ENCODE measurements at regions not wholly inside any gene's neighbourhood (a gene's known extent, or its start where the extent isn't known, plus 50 kb on each side); places are given as distances from the start of the nearest gene placed in this dataset.

DNA sequence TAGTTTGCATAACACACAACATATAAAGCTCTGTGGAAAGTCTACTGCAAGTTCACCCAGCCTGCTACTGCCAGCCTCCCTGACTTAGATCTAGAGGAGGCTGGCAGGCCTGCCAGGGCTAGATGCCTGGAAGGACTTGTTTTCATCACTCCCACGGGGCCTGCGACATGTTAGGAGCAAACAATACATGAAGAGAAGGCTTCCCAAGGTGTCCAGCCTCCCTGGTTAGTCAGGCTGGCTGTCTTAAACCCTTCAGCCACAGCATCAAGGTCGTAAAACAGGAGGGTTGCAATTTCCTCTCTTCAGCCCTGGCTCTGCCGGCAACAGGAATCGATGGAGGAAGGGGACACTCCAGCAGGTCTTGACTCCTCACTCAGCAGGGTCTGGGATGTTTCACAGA, 104.5 kb downstream of the NGF start:
- ATAC-seq (no peak), DNase-seq (no peak)
- H3K4me3 Mint-ChIP-seq = no peak overlapping the region
- ChIA-PET CTCF (no interaction called here), POLR2A (no interaction called here)
- no peaks in the 10 kb centered on the region for H3K4me1 Mint-ChIP-seq
- H3K27ac Mint-ChIP-seq = no peak overlapping the region
- peaks cover 0 to 12% (median 8%) of the 10 kb centered on the region in 5 donors for H3K27me3 Mint-ChIP-seq
- Histone ChIP-seq H3K4me3 (ENCODE audit: low read length) (no peak overlapping the region), H3K27me3 (ENCODE audit: control insufficient read depth in 2 of 2, insufficient read depth in 2 of 2, low read length in 2 of 2) (no peaks in the 10 kb centered on the region), H3K9me3 (ENCODE audit: control insufficient read depth in 2 of 3, low read length in 3 of 3) (no peaks in the 10 kb centered on the region), H3K27ac (ENCODE audit: low read depth, low read length) (no peak overlapping the region), H3K36me3 (ENCODE audit: control insufficient read depth in 2 of 3, insufficient read depth in 3 of 3, low read length in 3 of 3) (no peaks in the 10 kb centered on the region), H3K4me1 (ENCODE audit: control insufficient read depth in 2 of 2, insufficient read depth in 2 of 2, low read length in 2 of 2) (no peaks in the 10 kb centered on the region)
- no peaks in the 10 kb centered on the region for H3K9me3 Mint-ChIP-seq
- intact Hi-C loops (cut with micrococcal nuclease) = no loop called here
- no peaks in the 10 kb centered on the region for H3K36me3 Mint-ChIP-seq

DNA sequence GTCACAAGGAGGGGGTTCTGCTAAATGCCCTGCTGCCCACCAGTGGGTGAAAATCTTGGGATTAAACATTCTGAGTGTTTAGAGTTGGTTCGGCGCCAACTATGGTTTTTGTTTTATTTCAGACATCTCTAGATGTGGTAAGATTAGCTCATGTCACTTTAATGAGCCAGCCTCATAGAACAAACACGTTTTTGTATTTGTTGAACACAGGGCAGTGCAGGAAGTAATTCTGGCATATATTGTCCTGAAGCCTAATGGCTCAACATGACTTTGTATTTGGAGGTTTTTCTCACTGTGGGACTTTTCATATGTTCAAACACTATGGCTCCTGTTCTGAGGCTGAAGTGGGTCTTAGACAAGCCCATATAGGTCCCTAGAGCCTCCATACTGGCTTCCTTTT, 107.8 kb downstream of the NGF start:
- no peaks in the 10 kb centered on the region for H3K9me3 ChIP-seq (ENCODE audit: control insufficient read depth in 2 of 3, low read length in 3 of 3)
- no peaks in the 10 kb centered on the region for H3K4me1 Mint-ChIP-seq
- H3K27ac ChIP-seq (ENCODE audit: low read depth, low read length) = no peak overlapping the region
- ChIA-PET POLR2A (no interaction called here), CTCF (no interaction called here)
- DNase-seq (no peak), ATAC-seq (no peak)
- H3K9me3 Mint-ChIP-seq = no peaks in the 10 kb centered on the region
- no peaks in the 10 kb centered on the region for H3K36me3 Mint-ChIP-seq
- no peak overlapping the region for H3K4me3 Mint-ChIP-seq
- H3K4me3 ChIP-seq (ENCODE audit: low read length) = no peak overlapping the region
- intact Hi-C loops (cut with micrococcal nuclease) = no loop called here
- H3K36me3 ChIP-seq (ENCODE audit: control insufficient read depth in 2 of 3, insufficient read depth in 3 of 3, low read length in 3 of 3) = no peaks in the 10 kb centered on the region
- no peak overlapping the region for H3K27ac Mint-ChIP-seq
- no peaks in the 10 kb centered on the region for H3K27me3 ChIP-seq (ENCODE audit: control insufficient read depth in 2 of 2, insufficient read depth in 2 of 2, low read length in 2 of 2)
- peaks cover 0 to 7% (median 0%) of the 10 kb centered on the region in 5 donors for H3K27me3 Mint-ChIP-seq
- H3K4me1 ChIP-seq (ENCODE audit: control insufficient read depth in 2 of 2, insufficient read depth in 2 of 2, low read length in 2 of 2) = no peaks in the 10 kb centered on the region

DNA sequence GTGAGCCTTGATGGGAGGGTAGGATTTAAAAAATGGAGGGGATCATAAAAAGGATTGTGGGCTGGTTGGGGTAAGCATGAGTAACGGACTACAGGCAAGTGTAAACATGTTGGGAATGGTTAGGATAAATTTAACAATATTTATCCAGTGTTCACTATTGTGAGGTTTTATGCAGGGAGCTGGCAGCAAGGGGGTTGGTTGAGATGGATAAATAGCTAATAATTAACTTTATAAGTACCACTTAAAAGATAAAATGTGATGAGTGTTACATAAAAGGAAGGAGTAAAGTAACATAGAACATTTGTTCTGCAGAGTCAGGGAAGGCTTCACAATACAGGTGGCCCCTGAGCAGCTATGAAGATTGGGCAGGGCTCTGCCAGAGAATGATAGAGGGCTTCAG, 109.0 kb downstream of the NGF start:
- H3K9me3 Mint-ChIP-seq = no peaks in the 10 kb centered on the region
- H3K27ac Mint-ChIP-seq = no peak overlapping the region
- no peaks in the 10 kb centered on the region for H3K36me3 Mint-ChIP-seq
- H3K27ac ChIP-seq (ENCODE audit: low read depth, low read length) = no peak overlapping the region
- intact Hi-C loops (cut with micrococcal nuclease) = no loop called here
- H3K27me3 ChIP-seq (ENCODE audit: control insufficient read depth in 2 of 2, insufficient read depth in 2 of 2, low read length in 2 of 2) = no peaks in the 10 kb centered on the region
- H3K4me1 ChIP-seq (ENCODE audit: control insufficient read depth in 2 of 2, insufficient read depth in 2 of 2, low read length in 2 of 2) = no peaks in the 10 kb centered on the region
- H3K4me3 Mint-ChIP-seq = no peak overlapping the region
- no peaks in the 10 kb centered on the region for H3K9me3 ChIP-seq (ENCODE audit: control insufficient read depth in 2 of 3, low read length in 3 of 3)
- no peaks in the 10 kb centered on the region for H3K4me1 Mint-ChIP-seq
- no peaks in the 10 kb centered on the region for H3K36me3 ChIP-seq (ENCODE audit: control insufficient read depth in 2 of 3, insufficient read depth in 3 of 3, low read length in 3 of 3)
- H3K27me3 Mint-ChIP-seq = peaks cover 0 to 10% (median 0%) of the 10 kb centered on the region in 5 donors
- ATAC-seq = no peak
- no peak for DNase-seq
- ChIA-PET POLR2A (no interaction called here), CTCF (no interaction called here)
- no peak overlapping the region for H3K4me3 ChIP-seq (ENCODE audit: low read length)

DNA sequence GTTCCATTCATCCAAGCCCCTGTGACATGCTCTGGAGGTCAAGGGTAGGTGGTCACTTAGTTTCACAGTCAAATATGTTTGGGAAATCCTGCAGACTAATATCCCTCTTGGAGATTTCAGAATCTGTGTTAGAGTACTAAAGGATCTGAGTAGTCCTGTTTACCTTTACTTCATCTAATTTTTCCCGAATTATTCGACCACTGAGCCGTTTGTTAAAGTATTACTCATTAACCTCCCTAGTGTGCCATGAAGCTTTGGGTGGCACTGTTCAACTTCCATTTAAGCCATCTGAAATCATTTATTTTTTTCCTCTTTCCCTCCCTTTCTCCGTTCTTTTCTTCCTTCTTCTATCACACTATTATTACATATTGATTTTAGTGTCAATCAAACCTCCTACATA, 109.9 kb downstream of the NGF start:
- H3K27ac ChIP-seq (ENCODE audit: low read depth, low read length) = no peak overlapping the region
- Mint-ChIP-seq H3K27me3 (peaks cover 0 to 17% (median 0%) of the 10 kb centered on the region in 5 donors), H3K36me3 (no peaks in the 10 kb centered on the region), H3K4me1 (no peaks in the 10 kb centered on the region), H3K9me3 (no peaks in the 10 kb centered on the region), H3K27ac (no peak overlapping the region), H3K4me3 (no peak overlapping the region)
- no peak overlapping the region for H3K4me3 ChIP-seq (ENCODE audit: low read length)
- no peaks in the 10 kb centered on the region for H3K9me3 ChIP-seq (ENCODE audit: control insufficient read depth in 2 of 3, low read length in 3 of 3)
- DNase-seq (no peak), ATAC-seq (no peak)
- H3K4me1 ChIP-seq (ENCODE audit: control insufficient read depth in 2 of 2, insufficient read depth in 2 of 2, low read length in 2 of 2) = no peaks in the 10 kb centered on the region
- ChIA-PET CTCF (no interaction called here), POLR2A (no interaction called here)
- H3K36me3 ChIP-seq (ENCODE audit: control insufficient read depth in 2 of 3, insufficient read depth in 3 of 3, low read length in 3 of 3) = no peaks in the 10 kb centered on the region
- no peaks in the 10 kb centered on the region for H3K27me3 ChIP-seq (ENCODE audit: control insufficient read depth in 2 of 2, insufficient read depth in 2 of 2, low read length in 2 of 2)
- intact Hi-C loops (cut with micrococcal nuclease) = no loop called here

DNA sequence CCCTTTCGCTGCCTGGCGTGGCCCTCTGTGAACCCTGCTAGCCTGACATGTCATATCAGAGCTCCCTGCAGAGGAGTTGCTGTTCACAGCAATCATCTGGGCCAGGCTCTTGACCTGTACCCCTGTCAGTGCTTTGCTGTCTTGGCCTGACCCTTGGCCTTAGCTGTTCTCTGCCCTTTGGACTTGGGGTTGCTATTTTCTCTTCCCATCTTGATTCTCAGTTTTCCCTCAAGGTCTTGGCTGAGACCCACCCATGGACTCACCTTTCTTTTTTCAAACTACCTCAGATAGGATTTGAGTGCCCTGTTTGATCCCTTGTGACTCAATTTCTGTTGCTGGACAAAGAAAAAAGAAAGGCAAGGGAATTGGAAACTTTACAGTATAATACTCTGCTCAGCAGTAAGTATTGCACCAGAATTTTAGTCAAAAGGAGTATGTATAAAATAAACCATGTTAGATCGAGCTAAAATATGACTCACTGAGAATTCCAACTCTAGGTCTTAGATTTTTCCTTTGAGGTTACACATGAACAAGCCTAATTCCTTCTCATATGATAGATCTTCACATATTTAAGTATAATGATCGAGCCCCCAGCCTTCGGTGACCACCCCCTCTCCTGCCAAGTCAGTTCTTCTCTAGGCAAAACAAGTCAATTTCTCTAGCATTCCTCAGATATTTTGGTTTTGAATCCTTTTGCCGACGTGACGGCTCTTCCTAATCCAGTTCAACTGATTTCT, 110.5 kb downstream of the NGF start:
- CTCF ChIA-PET = interaction anchor here (0.7 kb wide), 1 partner anchor 313 kb away, joined by 3 read pairs; no protein-coding TSS in a partner anchor
- no peak overlapping the region for H3K27ac ChIP-seq (ENCODE audit: low read depth, low read length)
- intact Hi-C loops (cut with micrococcal nuclease) = no loop called here
- H3K36me3 ChIP-seq (ENCODE audit: control insufficient read depth in 2 of 3, insufficient read depth in 3 of 3, low read length in 3 of 3) = no peaks in the 10 kb centered on the region
- no peak for ATAC-seq
- Mint-ChIP-seq H3K4me1 (no peaks in the 10 kb centered on the region), H3K27me3 (peaks cover 0 to 23% (median 0%) of the 10 kb centered on the region in 5 donors), H3K36me3 (no peaks in the 10 kb centered on the region), H3K27ac (no peak overlapping the region), H3K4me3 (no peak overlapping the region), H3K9me3 (no peaks in the 10 kb centered on the region)
- H3K4me3 ChIP-seq (ENCODE audit: low read length) = no peak overlapping the region
- no peak for DNase-seq
- no peaks in the 10 kb centered on the region for H3K4me1 ChIP-seq (ENCODE audit: control insufficient read depth in 2 of 2, insufficient read depth in 2 of 2, low read length in 2 of 2)
- POLR2A ChIA-PET = no interaction called here
- no peaks in the 10 kb centered on the region for H3K27me3 ChIP-seq (ENCODE audit: control insufficient read depth in 2 of 2, insufficient read depth in 2 of 2, low read length in 2 of 2)
- H3K9me3 ChIP-seq (ENCODE audit: control insufficient read depth in 2 of 3, low read length in 3 of 3) = no peaks in the 10 kb centered on the region

DNA sequence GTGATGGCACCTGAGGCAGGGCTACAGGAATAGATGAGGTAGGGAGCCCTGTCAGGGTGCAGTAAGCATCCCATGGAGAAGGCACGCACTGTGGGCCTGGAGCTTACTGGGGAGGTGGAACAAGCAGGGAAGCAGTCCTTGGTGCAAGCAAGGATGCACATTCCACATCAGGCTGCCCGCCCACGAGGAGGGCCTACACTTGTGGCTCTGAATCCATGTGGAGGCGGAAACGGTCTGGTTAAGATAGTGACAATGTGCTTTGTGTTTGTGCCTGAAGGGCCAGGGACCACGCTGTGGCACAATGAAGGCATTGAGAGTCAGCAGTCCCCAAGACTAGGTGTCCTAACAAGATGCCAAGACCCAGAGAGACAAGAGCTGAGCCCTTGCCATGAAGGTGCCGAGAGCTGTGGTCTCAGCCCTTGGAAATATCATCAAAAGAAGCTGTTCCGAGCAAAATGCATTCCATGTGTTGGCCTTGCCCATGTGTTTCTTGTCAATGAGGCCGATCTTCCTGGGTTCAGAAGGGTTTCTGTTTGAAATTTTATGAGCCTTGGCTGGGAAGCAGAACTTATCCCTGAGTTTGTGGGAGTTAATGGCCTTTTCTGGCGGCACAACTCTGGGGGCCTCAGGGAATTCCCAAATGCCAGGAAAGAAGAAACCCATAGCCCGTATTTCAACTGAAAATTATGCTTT, 111.9 kb downstream of the NGF start:
- Mint-ChIP-seq H3K4me3 (no peak overlapping the region), H3K27me3 (peaks cover 0 to 23% (median 2%) of the 10 kb centered on the region in 5 donors), H3K9me3 (no peaks in the 10 kb centered on the region), H3K27ac (no peak overlapping the region), H3K36me3 (no peaks in the 10 kb centered on the region), H3K4me1 (no peaks in the 10 kb centered on the region)
- CTCF ChIA-PET = no interaction called here
- Histone ChIP-seq H3K36me3 (ENCODE audit: control insufficient read depth in 2 of 3, insufficient read depth in 3 of 3, low read length in 3 of 3) (no peaks in the 10 kb centered on the region), H3K4me3 (ENCODE audit: low read length) (no peak overlapping the region), H3K27ac (ENCODE audit: low read depth, low read length) (no peak overlapping the region), H3K27me3 (ENCODE audit: control insufficient read depth in 2 of 2, insufficient read depth in 2 of 2, low read length in 2 of 2) (no peaks in the 10 kb centered on the region), H3K9me3 (ENCODE audit: control insufficient read depth in 2 of 3, low read length in 3 of 3) (no peaks in the 10 kb centered on the region), H3K4me1 (ENCODE audit: control insufficient read depth in 2 of 2, insufficient read depth in 2 of 2, low read length in 2 of 2) (no peaks in the 10 kb centered on the region)
- intact Hi-C loops (cut with micrococcal nuclease) = no loop called here
- no peak for ATAC-seq
- POLR2A ChIA-PET = no interaction called here
- DNase-seq = no peak

DNA sequence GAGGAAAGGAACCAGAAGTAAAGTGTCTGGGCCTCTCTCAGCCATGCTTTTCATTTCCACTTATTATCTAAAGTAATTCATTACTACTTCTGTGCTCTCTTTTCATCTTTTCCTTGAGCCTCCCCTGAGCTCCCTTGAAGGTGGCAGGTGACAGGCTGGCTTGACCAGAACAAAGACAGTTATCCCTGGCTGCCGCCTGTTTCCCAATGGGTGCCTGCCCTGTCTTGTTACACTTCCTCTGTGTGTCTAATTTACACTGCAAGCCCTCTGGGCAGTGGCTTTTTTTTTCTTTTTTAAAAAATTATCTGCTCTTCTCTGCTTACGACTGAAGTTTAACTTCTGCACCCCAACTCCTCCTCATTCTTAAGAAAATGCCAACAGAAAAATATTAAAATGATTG, 113.4 kb downstream of the NGF start:
- no peak for ATAC-seq
- H3K27ac ChIP-seq (ENCODE audit: low read depth, low read length) = no peak overlapping the region
- no peak for DNase-seq
- POLR2A ChIA-PET = no interaction called here
- no peaks in the 10 kb centered on the region for H3K36me3 Mint-ChIP-seq
- H3K9me3 Mint-ChIP-seq = no peaks in the 10 kb centered on the region
- no peaks in the 10 kb centered on the region for H3K4me1 ChIP-seq (ENCODE audit: control insufficient read depth in 2 of 2, insufficient read depth in 2 of 2, low read length in 2 of 2)
- no peak overlapping the region for H3K4me3 ChIP-seq (ENCODE audit: low read length)
- H3K27ac Mint-ChIP-seq = no peak overlapping the region
- no peaks in the 10 kb centered on the region for H3K27me3 ChIP-seq (ENCODE audit: control insufficient read depth in 2 of 2, insufficient read depth in 2 of 2, low read length in 2 of 2)
- no peaks in the 10 kb centered on the region for H3K9me3 ChIP-seq (ENCODE audit: control insufficient read depth in 2 of 3, low read length in 3 of 3)
- no peaks in the 10 kb centered on the region for H3K36me3 ChIP-seq (ENCODE audit: control insufficient read depth in 2 of 3, insufficient read depth in 3 of 3, low read length in 3 of 3)
- H3K27me3 Mint-ChIP-seq = peaks cover 0 to 23% (median 9%) of the 10 kb centered on the region in 5 donors
- CTCF ChIA-PET = no interaction called here
- H3K4me3 Mint-ChIP-seq = no peak overlapping the region
- intact Hi-C loops (cut with micrococcal nuclease) = no loop called here
- H3K4me1 Mint-ChIP-seq = no peaks in the 10 kb centered on the region
